HT1080 (cell line): ENCODE measurements at regions not wholly inside any gene's neighbourhood (a gene's known extent, or its start where the extent isn't known, plus 50 kb on each side); places are given as distances from the start of the nearest gene placed in this dataset.

Experiments used
- DNase-seq: peaks from one replicate; pipeline ENCODE4 v3.0.0-alpha.2; 2015; ENCODE audit warnings: low read depth

DNA sequence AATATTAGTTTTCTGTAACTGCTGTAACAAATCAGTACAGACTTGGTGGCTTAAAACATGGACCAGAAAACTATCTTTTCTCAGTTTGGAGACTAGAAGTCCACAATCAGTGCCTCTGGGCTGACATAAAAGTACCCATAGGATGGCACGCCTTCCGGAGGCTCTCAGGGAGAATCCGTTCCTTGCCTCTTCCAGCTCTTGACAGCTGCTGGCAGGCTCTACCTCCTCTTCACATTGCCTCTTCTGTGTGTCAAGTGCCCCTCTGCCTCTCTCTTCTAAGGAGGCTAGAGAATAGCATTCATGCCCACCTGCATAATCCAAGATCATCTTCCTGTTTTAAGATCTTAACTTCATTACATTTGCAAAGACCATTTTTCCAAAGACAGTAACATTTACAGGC, 1194.2 kb downstream of the EFNB2 start:
- no peak for DNase-seq

DNA sequence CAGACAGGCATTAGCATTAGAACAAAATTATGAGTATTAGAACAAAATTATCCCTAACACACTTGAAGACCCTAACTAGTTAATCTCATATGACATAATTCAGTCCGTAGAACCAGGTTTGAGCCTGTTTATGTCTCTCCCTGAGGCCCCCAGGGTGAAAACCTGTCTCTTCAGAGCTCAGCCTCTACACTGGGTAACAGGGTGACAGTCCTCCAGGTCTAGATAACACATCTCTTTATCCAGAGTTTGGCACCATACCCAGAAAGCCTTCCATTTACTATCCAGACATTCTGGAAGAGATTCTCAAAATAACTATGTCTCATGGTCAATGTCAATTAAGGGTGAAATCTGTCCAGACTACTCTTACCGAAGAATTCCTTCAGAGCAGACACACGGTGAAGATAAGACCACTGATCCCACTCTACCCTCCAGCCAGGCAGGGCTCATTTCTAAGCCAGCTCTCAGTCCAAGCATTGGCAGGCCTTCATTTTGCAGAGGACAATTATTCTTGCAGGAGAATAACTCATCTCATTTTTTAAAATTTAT, 1195.3 kb downstream of the EFNB2 start:
- DNase-seq, result no peak

DNA sequence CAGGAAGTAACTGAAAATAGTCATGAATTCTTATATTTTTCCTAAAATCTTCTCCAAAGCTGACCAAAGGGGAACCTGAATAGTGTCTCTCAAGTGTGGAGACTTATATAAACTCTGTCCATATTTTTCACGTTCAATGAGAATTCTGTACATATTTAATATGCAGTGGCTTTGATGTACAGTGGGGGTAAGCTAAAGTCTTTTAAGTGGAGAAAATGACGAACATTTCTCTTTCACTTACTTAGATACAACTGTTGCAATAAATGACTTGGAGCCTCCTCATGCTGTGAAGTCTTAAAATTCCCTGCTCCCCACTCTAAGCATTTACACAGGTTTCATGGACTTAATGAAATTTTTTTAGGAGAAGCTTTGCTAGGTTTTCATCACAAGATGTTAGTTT, 1196.7 kb downstream of the EFNB2 start:
- DNase-seq, result no peak

- no peak for DNase-seq
These were observed 1197.5 kb downstream of the EFNB2 start for GRCh38 chr13:105338006-105338405.

- no peak for DNase-seq
These were observed 1198.5 kb downstream of the EFNB2 start for GRCh38 chr13:105336706-105337576.

DNA sequence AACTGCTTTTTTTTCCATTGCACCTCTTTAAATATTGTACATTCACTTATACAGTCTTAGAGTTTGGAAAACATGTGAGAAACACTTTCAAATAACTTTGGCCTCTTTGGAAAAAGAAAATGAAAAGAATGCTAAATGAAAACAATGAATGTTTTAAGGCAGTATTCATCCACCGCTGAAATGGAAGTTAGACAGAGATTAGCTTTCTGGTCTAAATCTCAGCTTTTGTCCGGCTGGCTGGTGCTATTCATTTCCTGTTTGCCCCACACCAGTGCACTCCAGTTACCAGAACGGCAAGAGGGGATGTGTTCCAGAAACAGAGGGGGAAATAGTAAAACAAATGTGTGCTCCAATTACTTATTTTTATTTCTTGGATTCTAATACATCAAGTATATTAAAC, 1201.3 kb downstream of the EFNB2 start:
- DNase-seq, result peak; percentile 39

GRCh38 chr13:105333416-105333815, 1202.0 kb downstream of the EFNB2 start:
- DNase-seq, result no peak

GRCh38 chr13:105329359-105329758, 1206.1 kb downstream of the EFNB2 start:
- no peak for DNase-seq

- no peak for DNase-seq
These were observed 1207.2 kb downstream of the EFNB2 start for GRCh38 chr13:105328212-105328611.

DNA sequence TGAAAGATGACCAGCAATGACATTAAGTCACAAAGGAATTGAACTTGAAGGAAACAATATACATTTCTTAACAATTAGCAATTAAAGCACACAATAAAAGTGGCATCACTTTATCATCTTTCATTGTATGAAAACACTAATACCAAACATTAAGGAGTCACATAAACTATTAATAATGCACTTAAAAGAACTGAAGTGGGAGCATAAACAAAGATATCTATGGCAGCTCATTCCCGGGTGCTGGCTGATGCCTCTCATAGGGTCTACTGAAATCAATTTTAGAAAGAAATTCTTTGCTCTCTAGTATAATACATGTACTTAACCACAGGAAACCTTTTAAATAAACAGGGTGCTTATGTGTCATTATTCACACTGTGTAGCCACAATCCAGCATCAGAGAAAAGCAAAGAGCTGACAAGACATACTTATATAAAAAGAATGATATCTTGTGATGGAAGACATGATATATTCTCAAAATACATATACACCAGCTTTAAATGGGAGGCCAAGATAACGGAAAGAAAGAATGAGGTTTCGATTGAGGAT, 1207.8 kb downstream of the EFNB2 start:
- peak; percentile 13 for DNase-seq

DNA sequence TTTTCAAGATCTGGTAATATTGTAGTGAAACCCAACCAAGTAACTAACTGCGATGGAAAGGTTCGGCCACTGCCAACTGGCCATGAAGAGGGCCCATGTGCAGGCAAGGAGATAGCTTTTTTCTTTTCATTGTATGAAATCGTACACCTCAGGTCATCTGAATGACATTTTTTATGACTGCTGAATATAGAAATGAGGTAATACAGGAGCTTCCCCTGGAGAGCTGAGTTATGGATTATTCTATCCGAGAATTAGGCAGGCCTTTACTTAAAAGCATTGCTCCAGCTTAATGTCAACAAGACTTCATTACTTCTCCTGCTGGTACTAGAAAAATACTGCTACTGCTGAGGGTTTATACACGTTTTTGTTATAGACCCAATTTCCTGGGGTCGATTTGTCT, 1215.6 kb downstream of the EFNB2 start:
- no peak for DNase-seq

GRCh38 chr13:105316731-105317130, 1218.7 kb downstream of the EFNB2 start:
- DNase-seq, result no peak

DNA sequence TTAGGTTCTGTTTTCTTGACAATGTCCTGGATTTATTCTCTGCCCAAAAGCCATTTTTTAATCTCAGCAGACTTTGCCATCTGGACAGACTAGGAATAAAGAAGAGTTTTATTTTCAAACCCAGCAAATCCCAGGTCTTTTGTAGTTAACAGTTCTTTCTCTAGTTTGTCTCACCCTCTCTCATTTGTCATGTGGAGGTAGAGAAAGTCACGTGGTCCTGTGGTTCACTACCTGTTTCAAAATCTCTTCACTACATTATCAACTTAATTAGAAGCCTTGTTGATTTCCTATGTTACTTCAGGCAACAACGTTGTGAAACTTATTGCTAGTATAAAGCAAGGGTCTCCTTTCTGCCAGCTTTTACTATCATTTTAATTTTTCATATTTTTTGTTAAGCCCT, 1222.6 kb downstream of the EFNB2 start:
- no peak for DNase-seq

DNA sequence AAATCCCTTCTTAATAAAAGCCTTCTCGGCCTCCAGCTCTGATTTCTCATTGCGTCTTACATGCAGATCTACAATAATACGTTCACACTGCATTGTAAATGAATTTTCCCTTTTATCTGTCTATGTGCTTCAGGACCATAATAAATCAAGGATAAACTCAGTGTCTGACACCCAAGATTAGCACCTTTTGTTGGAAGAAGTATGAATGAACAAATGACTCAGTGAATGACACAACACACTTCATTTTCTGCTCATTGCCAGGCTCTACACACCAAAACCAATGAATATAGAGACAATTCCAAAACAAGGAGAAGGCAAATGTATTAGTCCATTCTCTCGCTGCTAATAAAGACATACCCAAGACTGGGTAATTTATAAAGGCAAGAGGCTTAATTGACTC, 1224.4 kb downstream of the EFNB2 start:
- DNase-seq, result no peak

- no peak for DNase-seq
These were observed 1227.7 kb downstream of the EFNB2 start for GRCh38 chr13:105307776-105308175.

DNA sequence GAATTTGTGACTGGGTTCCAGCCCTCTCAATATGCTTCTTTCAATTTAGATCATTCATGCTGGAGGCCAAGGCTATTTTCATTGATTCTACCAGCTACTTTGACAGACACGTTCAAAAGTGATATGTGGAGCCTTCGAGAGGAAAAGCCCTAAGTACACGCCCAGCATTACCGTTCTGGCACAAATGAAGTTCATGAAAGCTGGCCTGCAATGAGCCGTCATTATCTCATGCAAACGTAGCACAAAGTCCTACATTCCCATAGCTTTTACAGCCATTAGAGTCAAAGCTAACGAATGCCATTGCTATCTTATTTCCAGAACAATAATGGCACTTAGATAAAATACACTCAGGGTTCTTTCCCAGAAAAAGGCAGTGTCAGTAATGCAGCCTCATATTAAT, 1237.6 kb downstream of the EFNB2 start:
- DNase-seq, result no peak

DNA sequence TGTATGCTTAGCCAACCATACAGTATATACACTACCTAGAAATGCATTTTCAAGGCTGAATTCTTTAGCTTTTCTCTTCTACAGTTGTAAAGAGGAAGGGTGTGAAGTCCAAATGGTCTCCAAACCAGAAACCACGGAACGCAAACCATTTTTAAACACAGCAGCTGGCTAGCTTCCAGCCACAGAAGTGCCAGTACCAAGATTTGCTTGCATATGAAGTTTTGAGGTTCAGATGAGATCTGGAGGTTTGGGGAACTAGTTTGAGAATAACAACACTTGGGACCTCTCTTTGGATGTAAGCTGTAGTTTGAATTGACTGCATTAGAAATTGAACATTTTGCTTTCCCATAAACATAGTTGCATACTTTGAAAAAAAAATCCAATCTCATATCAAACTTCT, 1243.5 kb downstream of the EFNB2 start:
- no peak for DNase-seq

GRCh38 chr13:105290596-105290995, 1244.9 kb downstream of the EFNB2 start:
- no peak for DNase-seq

- DNase-seq, result no peak
These were observed 1249.9 kb downstream of the EFNB2 start for GRCh38 chr13:105285526-105285925.

GRCh38 chr13:105282406-105283285, 1252.8 kb downstream of the EFNB2 start:
- DNase-seq, result no peak

DNA sequence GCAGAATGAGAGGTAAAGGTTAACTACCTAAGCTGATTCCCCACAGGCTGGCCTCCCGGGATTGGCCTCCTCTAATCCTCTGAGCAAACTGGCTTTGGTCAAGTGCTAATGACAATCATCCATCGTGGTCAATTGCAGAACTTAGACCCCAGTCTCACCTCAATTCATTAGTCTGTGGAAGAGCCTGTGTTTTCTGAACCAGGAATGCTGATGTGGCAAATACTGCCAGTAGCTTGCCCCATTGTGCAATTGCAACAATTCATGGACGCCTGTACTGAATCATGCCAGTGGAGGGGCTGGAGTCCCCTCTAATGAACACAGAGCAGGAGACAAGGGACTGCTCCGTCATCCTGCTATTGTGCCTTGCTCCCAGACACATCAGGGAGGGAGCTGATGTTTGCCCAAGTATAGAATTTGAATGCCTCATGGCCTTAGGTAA, 1256.5 kb downstream of the EFNB2 start:
- DNase-seq, result no peak

GRCh38 chr13:105276571-105276970, 1258.9 kb downstream of the EFNB2 start:
- DNase-seq, result no peak
